VCaP (cell line): ENCODE measurements at regions not wholly inside any gene's neighbourhood (a gene's known extent, or its start where the extent isn't known, plus 50 kb on each side); places are given as distances from the start of the nearest gene placed in this dataset.
A peak's percentile ranks its signal among the peaks of the same experiment; 100 is the strongest.

Experiments
- H3K27ac ChIP-seq: fragments of 450-650 bp; 2 replicates; pipeline ENCODE4 v1.5.1; 2017
- TF ChIP-seq, protein P1 (sequence below): fragments of 450-650 bp; conservative IDR thresholded peaks from 2 replicates; pipeline ENCODE4 v1.5.1; 2017; ENCODE audit warnings: mild to moderate bottlenecking, moderate library complexity

DNA sequence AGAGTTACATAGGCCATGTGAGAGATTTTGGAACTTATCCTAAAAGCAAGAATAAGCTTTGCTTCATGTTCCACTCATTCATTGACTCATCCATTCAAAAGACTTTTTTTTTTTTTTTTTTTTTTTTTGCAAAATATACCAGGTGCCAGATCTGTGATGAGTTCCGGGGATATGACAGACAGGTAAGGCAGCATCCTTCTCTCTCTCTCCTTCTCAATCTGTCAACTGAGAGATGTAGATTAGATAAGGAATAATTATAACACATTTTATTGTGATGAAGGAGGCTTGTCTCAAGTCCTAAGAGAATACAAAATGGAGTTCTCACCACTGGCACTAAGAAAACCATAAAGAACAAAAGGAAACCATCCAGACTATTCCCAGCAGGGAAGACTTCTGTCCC, 190.2 kb upstream of the CPEB2 start:
- H3K27ac ChIP-seq, result no peak overlapping the region
- TF ChIP-seq, protein P1, sequence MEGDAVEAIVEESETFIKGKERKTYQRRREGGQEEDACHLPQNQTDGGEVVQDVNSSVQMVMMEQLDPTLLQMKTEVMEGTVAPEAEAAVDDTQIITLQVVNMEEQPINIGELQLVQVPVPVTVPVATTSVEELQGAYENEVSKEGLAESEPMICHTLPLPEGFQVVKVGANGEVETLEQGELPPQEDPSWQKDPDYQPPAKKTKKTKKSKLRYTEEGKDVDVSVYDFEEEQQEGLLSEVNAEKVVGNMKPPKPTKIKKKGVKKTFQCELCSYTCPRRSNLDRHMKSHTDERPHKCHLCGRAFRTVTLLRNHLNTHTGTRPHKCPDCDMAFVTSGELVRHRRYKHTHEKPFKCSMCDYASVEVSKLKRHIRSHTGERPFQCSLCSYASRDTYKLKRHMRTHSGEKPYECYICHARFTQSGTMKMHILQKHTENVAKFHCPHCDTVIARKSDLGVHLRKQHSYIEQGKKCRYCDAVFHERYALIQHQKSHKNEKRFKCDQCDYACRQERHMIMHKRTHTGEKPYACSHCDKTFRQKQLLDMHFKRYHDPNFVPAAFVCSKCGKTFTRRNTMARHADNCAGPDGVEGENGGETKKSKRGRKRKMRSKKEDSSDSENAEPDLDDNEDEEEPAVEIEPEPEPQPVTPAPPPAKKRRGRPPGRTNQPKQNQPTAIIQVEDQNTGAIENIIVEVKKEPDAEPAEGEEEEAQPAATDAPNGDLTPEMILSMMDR, result no peak

DNA sequence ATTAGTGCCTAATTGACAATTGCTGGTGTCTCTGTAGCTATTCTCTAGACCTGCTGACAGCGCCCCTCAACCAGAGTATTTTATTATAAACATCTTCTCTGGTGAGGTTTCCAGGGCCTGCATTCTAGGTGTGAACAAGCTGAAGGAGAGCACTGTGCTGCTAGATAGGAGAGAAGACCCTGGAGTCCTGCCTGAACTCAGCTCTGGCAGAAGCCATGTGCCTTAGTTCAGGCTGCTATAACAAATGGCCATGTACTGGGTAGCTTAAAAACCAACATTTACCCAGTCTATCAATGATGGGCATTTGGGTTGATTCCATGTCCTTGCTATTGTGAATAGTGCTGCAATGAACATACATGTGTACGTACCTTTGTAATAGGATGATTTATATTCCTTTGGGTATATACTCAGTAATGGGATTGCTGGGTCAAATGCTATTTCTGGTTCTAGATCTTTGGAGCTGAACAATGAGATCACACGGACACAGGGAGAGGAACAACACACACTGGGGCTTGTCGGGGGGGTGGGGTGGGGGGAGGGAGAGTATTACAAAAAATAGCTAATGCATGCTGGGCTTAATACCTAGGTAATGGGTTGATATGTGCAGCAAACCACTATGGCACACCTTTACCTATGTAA, 185.5 kb upstream of the CPEB2 start:
- H3K27ac ChIP-seq, result peak overlapping the region; percentile 48
- TF ChIP-seq, protein P1, result no peak

DNA sequence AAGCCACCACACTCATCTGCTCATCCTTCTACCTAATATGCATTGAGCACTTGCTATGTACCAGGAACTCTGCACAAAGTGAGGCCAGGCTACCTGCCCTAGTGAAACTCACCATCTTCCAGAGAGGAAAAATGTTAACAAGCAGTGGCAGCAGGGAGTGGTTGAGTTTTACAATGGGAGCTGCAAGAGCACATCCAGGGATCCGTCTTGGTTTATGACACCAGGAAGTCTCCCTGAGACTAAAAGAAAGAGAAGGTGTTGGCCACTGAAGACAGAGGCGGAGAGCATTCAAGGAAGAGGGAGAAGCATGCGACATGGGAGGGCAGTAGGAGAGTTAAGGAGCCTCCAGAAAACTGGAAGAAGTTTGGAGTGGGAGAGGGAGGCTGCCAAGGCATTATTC, 178.1 kb upstream of the CPEB2 start:
- H3K27ac ChIP-seq, result no peak overlapping the region
- TF ChIP-seq, protein P1, result no peak

DNA sequence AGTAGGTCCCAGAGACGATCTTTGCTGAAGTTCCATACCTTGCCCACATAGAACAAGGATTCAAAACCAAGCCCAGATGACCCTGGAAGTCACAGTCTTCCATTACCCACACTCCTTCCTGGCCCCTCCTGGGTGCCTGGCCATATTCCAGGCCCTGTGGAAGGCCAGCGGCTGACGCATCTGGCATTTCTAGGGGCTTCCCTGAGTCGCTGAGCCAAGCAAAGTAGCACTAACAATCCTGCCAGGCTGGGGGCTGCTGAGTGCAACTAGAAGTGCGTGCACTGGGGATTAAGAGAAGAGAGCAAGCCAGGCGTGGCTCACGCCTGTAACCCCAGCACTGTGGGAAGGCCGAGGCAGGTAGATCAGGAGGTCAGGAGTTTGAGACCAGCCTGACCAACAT, 175.2 kb upstream of the CPEB2 start:
- no peak overlapping the region for H3K27ac ChIP-seq
- TF ChIP-seq, protein P1, result no peak

DNA sequence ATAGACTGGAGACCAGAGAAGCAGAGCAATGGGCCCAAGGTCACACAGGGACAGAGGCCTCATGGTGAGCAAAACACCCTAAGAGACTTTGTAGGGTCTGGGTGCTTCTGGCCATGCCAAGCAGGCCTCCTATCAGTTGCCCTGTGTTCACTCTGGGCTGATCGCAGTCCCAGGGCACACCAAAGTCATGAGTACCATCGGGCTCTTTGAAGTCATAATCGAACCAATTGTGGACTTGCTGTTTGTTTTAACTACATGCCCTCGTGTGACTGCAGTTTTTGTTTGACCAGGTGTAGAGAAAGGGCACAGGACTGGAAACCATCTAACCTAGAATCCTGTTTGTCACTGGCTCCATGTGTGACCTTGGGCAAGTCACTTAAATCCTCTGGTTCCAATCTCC, 172.5 kb upstream of the CPEB2 start:
- TF ChIP-seq, protein P1, result no peak
- H3K27ac ChIP-seq, result no peak overlapping the region

DNA sequence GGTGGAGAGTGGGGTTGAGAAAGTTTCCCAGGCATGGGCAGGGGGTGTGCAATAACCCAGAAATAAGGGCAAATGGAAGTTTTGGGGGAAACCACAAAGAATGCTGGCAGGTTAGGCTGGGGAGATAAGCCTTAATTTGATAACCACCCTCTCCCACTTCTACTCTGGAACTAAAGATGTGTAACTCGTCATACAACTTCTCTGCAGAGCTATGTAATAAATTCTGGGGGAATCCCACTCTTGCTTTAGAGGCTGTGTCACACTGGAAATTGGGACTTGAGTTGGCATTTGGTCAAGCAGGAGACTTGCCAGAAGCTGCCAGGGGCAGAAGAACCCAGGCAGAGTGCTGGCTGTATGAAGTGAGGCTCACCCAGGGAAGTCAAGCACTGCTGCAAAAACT, 170.9 kb upstream of the CPEB2 start:
- H3K27ac ChIP-seq, result no peak overlapping the region
- TF ChIP-seq, protein P1, result no peak

DNA sequence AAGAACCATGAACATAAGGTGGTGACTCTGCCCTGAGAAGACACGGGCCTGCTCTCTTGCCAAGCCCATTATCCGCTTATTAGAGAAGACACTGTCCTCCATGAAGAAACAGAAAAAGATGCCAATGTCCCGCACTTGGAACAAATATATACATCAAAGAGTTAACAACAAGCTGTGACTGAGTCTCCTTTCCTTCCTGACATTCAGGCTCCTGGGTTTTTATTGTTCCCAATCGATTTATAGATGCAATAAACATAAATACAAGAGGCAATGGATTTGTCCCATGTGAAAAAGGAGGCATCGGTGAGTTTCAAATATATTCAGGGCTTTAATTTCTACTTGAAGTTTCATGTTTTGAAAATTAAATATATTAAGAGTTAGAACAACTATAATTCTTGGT, 169.2 kb upstream of the CPEB2 start:
- TF ChIP-seq, protein P1, result no peak
- H3K27ac ChIP-seq, result no peak overlapping the region

DNA sequence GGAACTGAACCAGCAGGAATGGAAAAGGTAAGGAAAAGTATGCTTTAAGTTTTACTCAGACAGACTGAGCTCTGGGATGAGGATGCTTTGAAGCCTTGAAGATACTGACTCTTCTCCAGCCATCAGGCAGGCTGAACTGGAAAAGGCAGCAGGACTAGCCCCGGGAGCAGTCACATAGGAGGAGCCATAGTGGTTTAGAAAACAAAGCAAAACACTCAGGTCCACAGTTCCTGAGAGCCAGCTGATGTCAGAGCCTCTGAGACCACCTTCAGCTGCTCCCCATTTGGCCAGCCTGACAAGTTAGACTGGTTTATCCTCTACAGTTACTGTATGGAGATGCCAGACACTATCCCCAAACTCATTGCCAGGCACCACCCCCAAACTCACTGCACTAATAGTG, 167.9 kb upstream of the CPEB2 start:
- no peak overlapping the region for H3K27ac ChIP-seq
- TF ChIP-seq, protein P1, result no peak
